HCT116 (cell line): ENCODE measurements at regions not wholly inside any gene's neighbourhood (a gene's known extent, or its start where the extent isn't known, plus 50 kb on each side); places are given as distances from the start of the nearest gene placed in this dataset.

Source experiments
- ATF3 ChIP-seq: IDR thresholded peaks from 2 replicates; pipeline ENCODE4 v1.6.1; 2012
- CBX3 ChIP-seq: IDR thresholded peaks from 2 replicates; pipeline ENCODE4 v1.6.1; 2012; ENCODE audit warnings: low read depth
- CTCF ChIP-seq, 3 experiments: fragments of 200-600 bp in 1 of 3; sonication (generic) in 1 of 3; IDR thresholded peaks in 2 of 3; conservative IDR thresholded peaks in 1 of 3; 2 replicates each; pipeline ENCODE4 v1.5.1; 2012 to 2017; ENCODE audit warnings: low read depth in 2 of 3, low read length in 2 of 3, antibody characterized with exemption in 1 of 3, borderline replicate concordance in 1 of 3, control low read depth in 1 of 3, mild to moderate bottlenecking in 1 of 3, mixed read lengths in 1 of 3, mixed run types in 1 of 3, moderate library complexity in 1 of 3; ENCODE audit not compliant: insufficient read depth in 1 of 3
- ELF1 ChIP-seq: IDR thresholded peaks from 2 replicates; pipeline ENCODE4 v1.6.1; 2012; ENCODE audit warnings: low read depth, borderline replicate concordance
- EZH2 ChIP-seq: fragments of 200-600 bp; sonication (generic); IDR thresholded peaks from 2 replicates; pipeline ENCODE4 v1.6.1; 2017; ENCODE audit warnings: antibody characterized with exemption, mixed run types
- EZH2phosphoT487 ChIP-seq: fragments of 200-600 bp; IDR thresholded peaks from 2 replicates; pipeline ENCODE4 v1.6.1; 2018; ENCODE audit warnings: antibody characterized with exemption, borderline replicate concordance
- MAX ChIP-seq: IDR thresholded peaks from 2 replicates; pipeline ENCODE4 v1.6.1; 2012
- POLR2A ChIP-seq: IDR thresholded peaks from 2 replicates; pipeline ENCODE4 v1.7.0; 2011; ENCODE audit warnings: borderline replicate concordance; ENCODE audit not compliant: insufficient read depth, insufficient read length; ENCODE audit errors: extremely low read depth
- RAD21 ChIP-seq: IDR thresholded peaks from 2 replicates; pipeline ENCODE4 v1.6.1; 2012; ENCODE audit warnings: low read depth, mild to moderate bottlenecking
- REST ChIP-seq: IDR thresholded peaks from 2 replicates; pipeline ENCODE4 v1.6.1; 2012; ENCODE audit warnings: low read depth
- SIN3A ChIP-seq: IDR thresholded peaks from 2 replicates; pipeline ENCODE4 v1.6.1; 2012; ENCODE audit warnings: low read depth
- SRF ChIP-seq: IDR thresholded peaks from 2 replicates; pipeline ENCODE4 v1.6.1; 2012; ENCODE audit warnings: low read depth
- ZFX ChIP-seq: fragments of 450-650 bp; IDR thresholded peaks from 2 replicates; pipeline ENCODE4 v1.6.1; 2017

- TF ChIP-seq SIN3A (no peak), CBX3 (no peak), POLR2A (no peak), REST (no peak), CTCF (IDR thresholded peaks at IDR 0.05 in 2 of 3, conservative IDR thresholded peaks at IDR 0.05 in 1 of 3; ENCODE audit: borderline replicate concordance in 1 of 3, insufficient read depth in 1 of 3, low read depth in 2 of 3, low read length in 2 of 3) (no peak), EZH2phosphoT487 (no peak), EZH2 (no peak), ELF1 (no peak), MAX (no peak), RAD21 (no peak), ZFX (no peak), ATF3 (no peak), SRF (no peak)
Measured at GRCh38 chr21:35579520-35580293, 480.6 kb downstream of the SETD4 start.
